ENCODE measurements at regions not wholly inside any gene's neighbourhood (a gene's known extent, or its start where the extent isn't known, plus 50 kb on each side); places are given as distances from the start of the nearest gene placed in this dataset.

GRCh38 chrX:2627272-2627867, 63.7 kb upstream of the CD99 start:
- H3K4me3 ChIP-seq, result no peak overlapping the region
- DNase-seq, result no peak
- no peak for ATAC-seq (ENCODE audit: low FRiP score in 2 of 2)
- no peaks in the 10 kb centered on the region for H3K27me3 ChIP-seq
- TF ChIP-seq EP300 (IDR thresholded peaks at IDR 0.05), result no peak
- no peak for TF ChIP-seq POLR2A (IDR thresholded peaks at IDR 0.05)
- no peak for TF ChIP-seq POLR2AphosphoS5 (IDR thresholded peaks at IDR 0.05)
- TF ChIP-seq CTCF (IDR thresholded peaks at IDR 0.05), result peak in 5 of 6 experiments; percentile 16 to 44 (median 36)
- no peaks in the 10 kb centered on the region for H3K4me1 ChIP-seq
- H3K27ac ChIP-seq, result no peak overlapping the region
- H3K9me3 ChIP-seq, result peaks cover 0 to 8% (median 6%) of the 10 kb centered on the region in 4 donors
- 50 to 63% methylated on average over 3 of the region's 3 CpGs for WGBS, 2 donors
- peaks cover 0 to 42% (median 11%) of the 10 kb centered on the region in 4 donors for H3K36me3 ChIP-seq

- Histone ChIP-seq H3K4me1 (no peaks in the 10 kb centered on the region), H3K36me3 (peaks cover 0 to 46% (median 11%) of the 10 kb centered on the region in 4 donors), H3K27me3 (no peaks in the 10 kb centered on the region), H3K9me3 (peaks cover 0 to 7% (median 5%) of the 10 kb centered on the region in 4 donors), H3K4me3 (no peak overlapping the region), H3K27ac (no peak overlapping the region)
- DNase-seq, result no peak
- WGBS, 2 donors, result 70 to 90% methylated on average over 2 of the region's 2 CpGs
- TF ChIP-seq POLR2AphosphoS5 (IDR thresholded peaks at IDR 0.05), result no peak
- TF ChIP-seq POLR2A (IDR thresholded peaks at IDR 0.05), result no peak
- no peak for TF ChIP-seq CTCF (IDR thresholded peaks at IDR 0.05)
- no peak for TF ChIP-seq EP300 (IDR thresholded peaks at IDR 0.05)
- ATAC-seq (ENCODE audit: low FRiP score in 2 of 2), result no peak
Measured at GRCh38 chrX:2626750-2627149, 64.3 kb upstream of the CD99 start.

- TF ChIP-seq EP300 (IDR thresholded peaks at IDR 0.05) (no peak), POLR2A (IDR thresholded peaks at IDR 0.05) (no peak), POLR2AphosphoS5 (IDR thresholded peaks at IDR 0.05) (no peak), CTCF (IDR thresholded peaks at IDR 0.05) (no peak)
- H3K27ac ChIP-seq, result no peak overlapping the region
- no peak overlapping the region for H3K4me3 ChIP-seq
- ATAC-seq (ENCODE audit: low FRiP score in 2 of 2) (no peak), DNase-seq (no peak)
- 92 to 94% methylated on average over 3 of the region's 3 CpGs for WGBS, 2 donors
- H3K9me3 ChIP-seq, result no peaks in the 10 kb centered on the region
- H3K27me3 ChIP-seq, result no peaks in the 10 kb centered on the region
- H3K36me3 ChIP-seq, result peaks cover 0 to 65% (median 13%) of the 10 kb centered on the region in 4 donors
- H3K4me1 ChIP-seq, result no peaks in the 10 kb centered on the region
Measured at GRCh38 chrX:2620576-2620975, 70.5 kb upstream of the CD99 start.

GRCh38 chrX:2618516-2618915, 72.6 kb upstream of the CD99 start:
- no peaks in the 10 kb centered on the region for H3K4me1 ChIP-seq
- no peak overlapping the region for H3K4me3 ChIP-seq
- WGBS, 2 donors, result 48 to 51% methylated on average over 4 of the region's 4 CpGs
- H3K36me3 ChIP-seq, result peaks cover 0 to 60% (median 10%) of the 10 kb centered on the region in 4 donors
- H3K27me3 ChIP-seq, result no peaks in the 10 kb centered on the region
- no peak for TF ChIP-seq POLR2AphosphoS5 (IDR thresholded peaks at IDR 0.05)
- TF ChIP-seq EP300 (IDR thresholded peaks at IDR 0.05), result no peak
- TF ChIP-seq POLR2A (IDR thresholded peaks at IDR 0.05), result no peak
- no peak for TF ChIP-seq CTCF (IDR thresholded peaks at IDR 0.05)
- no peaks in the 10 kb centered on the region for H3K9me3 ChIP-seq
- DNase-seq (no peak), ATAC-seq (ENCODE audit: low FRiP score in 2 of 2) (no peak)
- no peak overlapping the region for H3K27ac ChIP-seq

- Histone ChIP-seq H3K9me3 (no peaks in the 10 kb centered on the region), H3K36me3 (peaks cover 0 to 44% (median 3%) of the 10 kb centered on the region in 4 donors), H3K4me3 (no peak overlapping the region), H3K27ac (peak overlapping the region in 3 of 4 donors; percentile 5 to 68 (median 47)), H3K4me1 (peaks cover 2 to 10% (median 7%) of the 10 kb centered on the region in 4 donors), H3K27me3 (no peaks in the 10 kb centered on the region)
- no peak for TF ChIP-seq POLR2AphosphoS5 (IDR thresholded peaks at IDR 0.05)
- TF ChIP-seq CTCF (IDR thresholded peaks at IDR 0.05), result peak in 4 of 6 experiments; percentile 9 to 31 (median 21)
- 19 to 30% methylated on average over 3 of the region's 3 CpGs for WGBS, 2 donors
- ATAC-seq (ENCODE audit: low FRiP score in 2 of 2) (peak in 1 of 2 donors; percentile 85), DNase-seq (no peak)
Measured at GRCh38 chrX:2614911-2615310, 76.2 kb upstream of the CD99 start.
